Breast epithelium (tissue), 3 donors: ENCODE measurements at regions not wholly inside any gene's neighbourhood (a gene's known extent, or its start where the extent isn't known, plus 50 kb on each side); places are given as distances from the start of the nearest gene placed in this dataset.

Source experiments
- CTCF ChIP-seq, 3 donors: fragments of 450-650 bp; IDR thresholded peaks; one replicate each; pipeline ENCODE4 v1.5.1; 2016 to 2017; ENCODE audit warnings: antibody characterized with exemption in 3 of 3, mild to moderate bottlenecking in 3 of 3, moderate library complexity in 3 of 3
- POLR2A ChIP-seq: fragments of 450-650 bp; IDR thresholded peaks from one replicate; pipeline ENCODE4 v1.6.1; 2016; ENCODE audit warnings: antibody characterized with exemption, mild to moderate bottlenecking, moderate library complexity
- POLR2AphosphoS5 ChIP-seq, 3 donors: sonication (generic); formaldehyde crosslinking; IDR thresholded peaks; one replicate each; pipeline ENCODE4 v1.6.1; 2017; ENCODE audit warnings: antibody characterized with exemption in 3 of 3

- TF ChIP-seq CTCF (IDR thresholded peaks at IDR 0.05) = no peak
- TF ChIP-seq POLR2AphosphoS5 (IDR thresholded peaks at IDR 0.05) = no peak
- TF ChIP-seq POLR2A = no peak
Observed at GRCh38 chr11:119977881-119978280, 160.0 kb downstream of the TRIM29 start.
